Head of caudate nucleus (tissue), 42 donors: ENCODE measurements at regions not wholly inside any gene's neighbourhood (a gene's known extent, or its start where the extent isn't known, plus 50 kb on each side); places are given as distances from the start of the nearest gene placed in this dataset.

Experiments
- DNase-seq, 42 donors: peaks; one replicate each; pipeline versions ENCODE4 v3.0.0 to v3.0.0-alpha.2; 2020 to 2021; ENCODE audit warnings: mixed read lengths in 7 of 42
- intact Hi-C: fragments of 100-400 bp; cut with DNase I; formaldehyde crosslinking; loops from one replicate; pipeline ENCODE4 v1.15.0; 2022

DNA sequence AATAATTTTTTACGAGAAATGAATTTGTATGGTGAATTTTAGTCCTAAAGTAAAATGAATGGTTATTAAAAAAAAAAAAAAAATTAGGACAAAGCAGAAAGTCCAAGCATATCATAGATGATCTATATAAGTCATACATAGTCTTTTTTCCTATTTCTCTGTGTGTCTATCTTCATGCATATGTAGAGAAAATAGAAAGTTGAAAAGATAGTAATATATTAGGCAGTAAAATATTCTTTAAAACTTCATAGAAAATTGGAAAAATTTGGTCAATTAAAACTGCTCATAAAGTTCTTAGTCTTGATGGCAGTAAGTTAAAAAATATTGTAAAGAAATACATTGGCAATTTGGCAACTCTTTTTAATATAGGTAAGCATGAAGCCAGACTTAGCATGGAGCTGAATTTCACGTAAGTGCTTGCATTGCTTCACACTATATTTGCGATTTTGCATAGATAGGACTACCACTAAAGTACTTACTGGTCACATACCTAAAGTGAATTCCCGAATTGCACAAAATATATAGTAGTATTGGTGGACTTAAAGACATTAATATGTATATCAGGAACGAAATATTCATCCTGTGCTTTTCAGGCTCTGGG, 303.8 kb downstream of the IPO8 start:
- no peak for DNase-seq
- intact Hi-C loops, result no loop called here

DNA sequence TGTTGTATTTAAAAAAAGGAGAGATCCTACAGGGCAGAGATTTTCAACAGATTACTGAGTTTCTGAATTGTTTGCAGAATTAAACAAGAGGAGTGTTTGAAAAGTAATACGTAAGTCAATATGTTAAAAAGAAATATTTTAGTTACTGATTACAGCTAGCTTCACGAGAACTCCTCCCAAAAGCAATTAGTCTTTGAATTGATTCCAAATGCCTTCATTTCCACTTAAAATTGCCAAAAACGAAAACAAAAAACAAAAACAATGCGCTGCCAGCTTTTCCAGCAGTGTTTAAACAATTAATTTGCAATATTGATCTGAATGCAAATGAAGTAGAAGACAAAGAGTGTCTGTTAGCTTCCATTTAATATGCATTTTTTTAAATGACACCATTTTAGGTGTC, 310.0 kb downstream of the IPO8 start:
- intact Hi-C loops, result no loop called here
- no peak for DNase-seq

DNA sequence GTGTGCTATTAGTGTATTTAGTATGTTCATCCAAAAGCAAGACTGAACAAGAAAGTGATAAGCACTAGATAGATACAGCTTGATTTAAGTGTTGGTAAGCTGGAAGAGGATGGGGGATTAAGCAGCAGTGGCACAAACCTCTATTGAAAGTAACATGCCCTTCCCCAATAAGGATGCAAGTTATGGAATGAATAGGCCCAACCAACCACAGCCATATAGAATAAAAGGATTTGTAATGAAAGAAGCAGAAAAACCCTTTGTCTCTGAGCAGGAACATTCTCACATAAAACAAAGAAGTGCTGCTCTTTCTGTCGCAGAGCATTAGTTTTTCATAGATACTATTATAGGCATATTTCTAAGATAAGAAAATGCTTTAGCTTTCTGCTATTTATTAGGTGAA, 310.7 kb downstream of the IPO8 start:
- intact Hi-C loops, result no loop called here
- DNase-seq, result no peak

DNA sequence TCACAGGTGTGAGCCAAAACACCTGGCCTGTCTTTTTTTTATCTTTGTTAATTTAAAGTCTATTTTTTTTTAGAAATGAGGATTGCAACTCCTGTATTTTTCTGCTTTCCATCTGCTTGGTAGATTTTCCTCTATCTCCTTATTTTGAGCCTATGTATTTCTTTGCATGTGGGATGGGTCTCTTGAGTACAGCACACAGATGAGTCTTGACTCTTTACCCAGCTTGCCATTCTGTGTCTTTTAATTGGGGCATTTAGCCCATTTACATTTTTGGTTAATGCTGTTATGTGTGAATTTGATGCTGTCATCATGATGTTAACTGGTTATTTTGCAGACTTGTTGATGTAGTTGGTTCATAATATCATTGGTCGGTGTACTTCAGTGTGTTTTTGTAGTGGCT, 317.4 kb downstream of the IPO8 start:
- intact Hi-C loops, result no loop called here
- no peak for DNase-seq

DNA sequence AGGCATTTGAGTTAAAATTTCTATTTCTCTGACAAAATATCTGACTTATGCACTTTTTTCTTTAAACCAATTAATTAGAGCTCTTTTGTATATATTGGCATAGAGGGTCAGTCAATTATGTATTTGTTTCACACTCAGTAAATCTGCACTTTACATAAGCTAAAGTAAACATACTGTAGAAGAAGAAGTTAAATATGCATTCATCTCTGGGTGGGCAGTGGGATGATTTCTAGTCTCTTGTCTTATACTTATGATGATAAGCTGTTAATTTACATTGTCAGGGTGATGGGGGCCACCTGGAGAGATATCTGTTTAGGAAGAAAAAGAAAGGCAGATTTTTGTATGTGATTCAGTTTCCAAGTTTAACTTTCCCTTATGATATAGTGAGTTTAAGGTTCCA, 330.8 kb downstream of the IPO8 start:
- intact Hi-C loops, result no loop called here
- no peak for DNase-seq

GRCh38 chr12:30361145-30361544, 334.5 kb downstream of the IPO8 start:
- DNase-seq, result no peak
- intact Hi-C loops, result no loop called here

DNA sequence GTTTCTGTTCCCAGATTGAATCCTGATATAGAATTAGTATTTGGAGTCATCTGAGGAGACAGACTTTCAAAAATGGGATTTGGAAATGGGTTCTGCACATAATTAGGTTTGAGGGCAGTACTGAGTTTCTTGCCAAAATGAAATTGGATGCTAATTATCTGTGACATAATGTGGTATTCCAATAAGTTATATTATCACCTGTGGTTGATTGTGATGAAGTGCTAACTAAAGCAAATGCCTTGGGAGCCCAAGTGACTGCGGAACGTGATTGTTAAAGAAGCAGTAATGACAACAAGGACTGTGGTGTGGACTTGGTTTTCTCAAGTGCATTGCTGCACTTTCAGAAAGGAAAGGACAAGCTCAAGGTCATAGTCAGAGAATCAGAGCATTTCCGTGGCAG, 337.0 kb downstream of the IPO8 start:
- intact Hi-C loops, result no loop called here
- DNase-seq, result no peak

DNA sequence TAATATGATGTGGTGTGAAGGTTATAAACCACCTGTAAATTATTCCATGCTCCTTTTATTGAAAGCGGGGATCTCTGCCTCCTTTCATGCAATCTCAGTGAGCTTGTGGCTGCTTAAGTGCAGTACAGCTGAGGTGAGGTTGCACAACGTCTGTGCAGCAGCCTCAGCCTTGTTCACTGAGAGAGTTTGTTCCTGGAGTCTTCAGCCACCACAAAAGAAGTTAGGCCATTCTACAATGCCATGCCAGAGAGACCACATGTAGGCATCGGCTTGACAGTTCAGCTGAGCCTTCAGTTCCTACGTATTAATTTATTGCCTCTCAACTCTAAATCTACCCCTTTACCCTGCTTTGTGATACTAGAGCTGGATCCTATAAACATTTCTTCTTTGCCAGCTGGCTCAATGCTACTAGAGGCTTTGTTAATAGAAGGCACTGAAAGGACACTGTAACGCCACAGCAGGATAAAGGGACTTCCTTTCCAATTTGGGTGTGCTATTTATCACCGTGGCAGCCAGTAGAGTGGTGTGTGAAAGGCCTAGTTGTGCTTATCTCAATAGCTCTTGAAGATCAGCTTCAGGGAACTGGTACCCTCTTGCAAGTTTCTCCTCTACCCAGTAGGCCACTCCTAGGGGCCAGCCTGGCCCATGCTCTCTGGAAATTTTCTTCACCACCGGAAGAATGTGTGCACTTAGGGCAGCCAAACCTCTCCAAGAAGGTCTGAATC, 337.7 kb downstream of the IPO8 start:
- intact Hi-C loops, result no loop called here
- DNase-seq, result no peak

DNA sequence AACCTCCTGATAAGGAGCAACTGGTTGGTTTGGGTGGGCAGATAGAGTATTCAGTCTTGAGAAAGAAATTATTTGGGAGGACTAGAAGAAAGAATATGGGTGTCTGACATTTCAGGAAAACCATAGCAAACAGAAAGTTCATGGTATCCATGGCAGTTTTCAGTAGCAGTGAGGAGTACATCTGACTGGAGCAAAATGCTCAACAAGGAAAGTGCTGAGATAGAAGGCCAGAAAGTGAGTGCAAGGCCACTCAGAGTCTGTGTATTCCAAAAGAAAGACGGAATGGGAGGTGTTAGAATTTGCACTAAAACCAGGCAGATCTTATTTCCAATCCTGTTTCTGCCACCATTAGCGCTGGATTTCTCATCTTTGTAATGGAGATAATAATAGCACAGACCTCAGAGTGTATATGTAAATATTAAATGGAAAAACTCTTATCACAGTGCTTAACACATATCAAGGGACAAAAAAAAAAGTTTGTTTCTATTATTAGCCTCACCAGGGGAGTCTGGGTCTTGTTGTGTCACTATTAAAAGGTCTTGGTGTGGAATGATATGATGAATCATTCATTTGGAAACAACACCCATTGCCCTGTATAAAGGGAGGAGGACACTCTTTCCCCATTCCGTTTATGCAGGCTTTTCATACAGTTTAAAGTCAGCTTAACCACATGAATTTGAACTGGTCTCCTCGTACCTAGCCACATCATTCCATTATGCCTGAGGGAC, 349.8 kb downstream of the IPO8 start:
- no peak for DNase-seq
- intact Hi-C loops, result no loop called here

DNA sequence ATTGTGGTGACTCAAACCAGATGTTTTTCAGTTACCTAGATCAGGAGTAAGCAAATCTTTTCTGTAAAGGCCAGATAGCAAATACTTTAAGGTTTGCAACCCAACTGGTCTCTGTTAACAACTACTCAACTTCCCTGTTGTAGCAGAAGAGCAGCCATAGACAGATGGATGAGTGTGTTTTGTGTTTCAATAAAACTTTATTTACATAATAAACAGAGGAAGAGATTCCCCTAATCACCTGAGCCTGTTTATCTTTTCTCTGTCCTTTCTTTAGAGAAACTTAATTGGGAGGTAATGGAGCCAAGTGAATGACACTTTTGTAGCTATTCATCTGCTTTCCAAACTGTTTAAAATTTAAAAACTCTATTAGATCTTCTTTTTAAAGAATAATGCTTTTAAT, 365.1 kb downstream of the IPO8 start:
- no peak for DNase-seq
- intact Hi-C loops, result no loop called here

DNA sequence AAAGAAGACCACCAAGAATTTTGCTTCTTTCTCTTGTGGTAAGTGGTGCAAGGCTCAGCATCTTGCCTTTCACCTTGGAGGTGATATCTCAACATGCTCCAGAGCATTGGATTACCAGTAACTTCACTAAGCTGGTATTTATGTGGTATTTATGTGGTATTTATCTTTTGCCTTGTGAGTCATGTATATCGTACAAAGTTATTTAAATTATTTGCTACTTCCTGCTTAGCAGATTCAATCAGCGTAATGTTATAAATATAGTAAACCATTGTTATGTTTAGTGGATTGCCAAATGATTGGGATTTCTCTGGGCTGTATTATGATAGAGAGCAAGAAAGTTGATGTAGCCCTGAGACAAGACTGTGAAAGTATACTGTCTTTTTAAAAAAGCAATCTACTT, 366.4 kb downstream of the IPO8 start:
- DNase-seq, result no peak
- intact Hi-C loops, result no loop called here

DNA sequence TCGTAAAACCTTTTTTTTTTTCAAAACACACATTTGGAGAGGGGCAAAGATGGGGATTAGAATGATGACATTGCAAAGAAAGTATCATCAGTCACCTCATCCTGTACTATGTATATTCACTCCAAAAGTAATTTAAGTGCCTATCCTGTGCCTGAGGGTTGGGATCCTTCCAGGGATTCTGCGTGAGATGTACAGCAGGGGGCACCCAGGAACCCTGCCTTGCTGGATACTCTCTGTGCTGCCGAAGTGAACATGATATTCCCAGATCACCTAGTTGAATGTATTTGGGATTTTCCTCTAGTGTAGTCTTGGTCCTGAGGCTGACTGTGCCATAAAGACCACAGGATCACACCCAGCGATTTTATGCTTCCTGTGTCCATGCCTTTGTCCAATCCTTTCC, 372.7 kb downstream of the IPO8 start:
- no peak for DNase-seq
- intact Hi-C loops, result no loop called here

DNA sequence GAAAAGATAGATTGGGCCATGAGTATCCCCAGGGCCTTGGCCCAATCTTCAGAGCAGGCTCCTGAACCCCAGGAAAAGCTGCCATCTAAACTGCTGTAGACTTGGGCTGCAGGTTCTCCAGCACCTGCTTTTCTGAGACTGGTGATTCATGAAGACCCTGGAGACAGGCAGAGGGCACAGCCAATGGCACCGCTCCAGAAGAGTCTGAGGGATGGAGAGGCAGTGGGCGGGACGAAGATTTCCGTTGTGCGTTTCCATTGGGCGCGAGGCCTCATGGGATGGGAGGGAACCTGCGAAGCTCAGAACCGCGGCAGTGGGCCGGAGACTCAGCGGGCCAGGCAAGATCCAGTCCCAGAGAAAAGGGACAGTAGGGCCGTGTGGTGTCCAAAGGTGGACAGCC, 375.1 kb downstream of the IPO8 start:
- intact Hi-C loops, result no loop called here
- DNase-seq, result no peak

GRCh38 chr12:30314506-30315100, 381.1 kb downstream of the IPO8 start:
- DNase-seq, result no peak
- intact Hi-C loops, result no loop called here

GRCh38 chr12:30308010-30308717, 387.5 kb downstream of the IPO8 start:
- DNase-seq, result no peak
- intact Hi-C loops, result no loop called here

DNA sequence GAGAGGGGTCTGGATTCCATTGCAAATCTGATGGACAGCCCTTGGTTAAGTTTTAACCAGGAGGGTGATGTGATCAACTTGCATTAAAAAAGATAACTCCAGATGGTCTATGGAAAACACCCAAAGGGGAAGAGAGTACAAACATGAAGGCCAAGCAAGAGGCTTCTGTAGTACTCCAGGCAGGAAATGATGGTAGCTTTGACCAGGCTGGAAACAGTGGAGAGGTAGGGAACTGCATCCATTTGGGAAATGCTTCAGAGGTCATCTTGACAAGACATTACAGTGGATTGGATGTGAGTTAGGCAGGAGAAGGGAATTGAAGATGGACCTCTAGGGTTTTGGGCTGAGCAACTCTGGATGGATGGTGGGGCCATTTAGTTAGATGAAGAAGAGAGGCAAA, 391.1 kb downstream of the IPO8 start:
- intact Hi-C loops, result no loop called here

GRCh38 chr12:30301291-30301690, 394.4 kb downstream of the IPO8 start:
- peak in 23 of 42 donors; percentile 6 to 87 (median 45) for DNase-seq
- intact Hi-C loops, result no loop called here

More for the DNA sequence above, 391.1 kb downstream of the IPO8 start:
- DNase-seq, result no peak

DNA sequence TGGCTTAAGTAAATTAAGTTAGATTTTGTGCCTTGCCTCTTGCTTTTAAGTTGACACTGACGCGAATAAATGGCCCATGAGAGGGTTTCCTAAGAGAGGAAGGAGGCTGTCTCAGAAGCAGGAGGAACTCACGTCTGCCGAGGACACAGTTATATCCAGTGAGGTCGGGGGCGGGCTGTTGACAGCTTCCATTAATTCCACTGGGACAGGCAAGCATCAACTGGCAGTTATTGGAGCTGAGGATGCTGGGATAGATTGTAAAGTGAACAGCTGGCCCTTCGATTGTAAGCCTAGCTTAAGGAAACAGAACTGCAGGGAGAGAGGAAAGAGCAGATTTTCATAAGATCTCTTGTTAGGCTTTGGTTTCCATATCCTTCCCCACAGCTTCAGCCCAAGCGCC, 399.2 kb downstream of the IPO8 start:
- intact Hi-C loops, result no loop called here

DNA sequence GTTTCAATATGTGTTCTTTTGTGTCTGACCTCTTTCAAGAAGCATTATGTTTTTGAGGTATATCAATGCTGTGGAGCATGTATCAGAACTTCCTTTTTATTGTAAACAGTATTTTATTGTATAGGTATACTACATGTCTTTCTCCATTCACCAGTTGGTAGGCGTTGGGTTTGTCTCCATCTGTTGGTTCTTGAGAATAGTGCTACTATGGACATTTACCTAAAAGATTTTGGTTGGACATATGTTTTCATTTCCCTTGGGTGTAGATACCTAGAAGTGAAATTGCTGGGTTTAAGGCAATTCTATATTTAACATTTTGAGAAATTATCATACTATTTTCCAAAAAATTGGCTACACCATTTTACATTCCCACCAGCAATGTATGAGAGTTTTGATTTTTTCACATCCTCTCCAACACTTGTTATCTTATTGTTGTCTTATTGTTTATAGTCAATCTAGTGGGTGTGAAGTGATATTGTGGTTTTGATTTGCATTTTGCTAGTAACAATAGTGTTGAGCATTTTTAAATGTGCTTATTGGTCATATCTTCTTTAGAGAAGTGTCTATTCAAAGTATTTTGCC, 409.2 kb downstream of the IPO8 start:
- DNase-seq, result no peak
- intact Hi-C loops, result no loop called here

More for the DNA sequence above, 399.2 kb downstream of the IPO8 start:
- no peak for DNase-seq
